Hypothalamus (tissue), 51 donors: ENCODE measurements at regions not wholly inside any gene's neighbourhood (a gene's known extent, or its start where the extent isn't known, plus 50 kb on each side); places are given as distances from the start of the nearest gene placed in this dataset.
"Not testable (repeated sequence)": the region's sequence is repeated elsewhere in the genome, so short reads cannot be mapped to it uniquely, and the experiment has no call there.

Experiments used
- DNase-seq, 51 donors: peaks; one replicate each; lab custom pipeline; 2025; lab: John Stamatoyannopoulos, UW

GRCh38 chr7:85392326-85392725 lies 205.5 kb upstream of the SEMA3D start:
- no peak for DNase-seq

GRCh38 chr7:85386460-85386859 lies 199.6 kb upstream of the SEMA3D start:
- no peak for DNase-seq

DNA sequence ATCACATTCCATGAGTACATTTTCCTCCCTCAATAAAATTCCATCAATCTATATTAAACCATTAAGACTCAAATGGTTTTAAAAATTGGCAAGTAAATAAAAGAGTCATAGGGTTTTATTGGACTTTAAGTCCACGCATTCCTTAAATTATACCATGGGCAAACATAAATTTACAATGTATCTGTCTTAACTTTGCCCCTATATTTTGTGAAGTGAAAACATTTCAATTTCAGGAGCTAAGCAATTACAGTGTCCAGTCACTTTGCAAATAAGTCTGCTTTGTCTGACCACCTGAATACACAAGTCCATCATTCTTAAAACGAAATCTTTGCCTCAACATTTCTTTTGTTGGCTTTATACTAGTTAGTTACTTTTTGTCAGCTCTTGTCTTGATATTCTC lies 197.5 kb upstream of the SEMA3D start:
- DNase-seq = no peak

DNA sequence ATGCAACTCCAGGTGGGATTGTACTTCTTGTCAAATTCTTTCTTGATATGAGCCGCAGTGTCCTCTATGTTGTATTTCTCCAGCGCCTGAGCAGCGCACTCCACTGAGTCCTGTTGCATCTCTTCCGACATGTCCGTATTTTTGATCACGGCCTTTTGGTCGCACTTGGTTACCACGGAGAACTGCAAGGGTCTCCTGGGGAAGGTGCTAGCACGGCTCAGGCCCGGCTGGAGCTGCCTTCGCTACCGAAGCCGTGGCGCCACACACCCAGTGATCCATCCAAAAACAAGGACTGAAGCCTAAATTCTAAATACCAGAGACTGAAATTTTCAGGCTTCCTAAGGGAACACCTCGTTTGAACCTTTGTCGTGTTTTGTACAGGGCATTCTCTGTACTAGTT lies 194.4 kb upstream of the SEMA3D start:
- no peak for DNase-seq

DNA sequence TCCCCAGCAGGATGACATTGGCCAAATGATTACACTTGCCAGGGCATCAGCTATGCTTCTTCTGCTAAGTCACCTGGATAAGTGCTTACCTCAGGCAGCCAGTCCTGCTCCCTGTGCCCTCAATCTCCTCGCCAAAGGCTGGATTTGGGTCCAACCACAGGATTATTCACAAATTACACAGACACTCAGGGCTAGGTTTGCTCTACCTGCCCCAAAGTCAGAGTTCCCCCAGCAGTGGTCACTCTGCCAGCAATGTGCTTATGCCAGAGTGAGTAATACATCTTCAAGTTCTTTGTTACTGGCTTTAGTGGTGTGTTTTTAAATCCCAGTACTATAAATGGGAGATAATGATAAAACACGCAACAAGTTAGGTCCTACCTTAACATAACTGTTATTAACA lies 189.7 kb upstream of the SEMA3D start:
- DNase-seq = no peak

DNA sequence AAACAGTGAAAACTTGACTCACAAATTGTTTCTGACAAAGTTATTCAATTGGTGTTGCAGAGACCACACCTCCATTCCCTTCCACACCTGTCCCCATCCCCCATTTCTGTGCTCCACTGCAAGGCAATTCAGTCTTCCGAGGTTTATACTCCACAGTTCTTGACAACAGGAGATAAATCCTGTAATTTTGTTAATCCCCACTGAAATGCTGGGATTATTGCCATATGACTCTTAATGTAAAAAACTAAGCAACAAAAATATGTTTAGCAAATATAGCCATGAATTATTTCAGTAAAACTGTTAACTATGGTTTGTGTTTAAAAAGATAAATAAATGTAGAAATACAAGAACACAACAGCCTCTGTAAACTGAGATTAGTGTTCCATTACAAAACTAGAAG lies 170.1 kb upstream of the SEMA3D start:
- DNase-seq = no peak

GRCh38 chr7:85343484-85343883 lies 156.6 kb upstream of the SEMA3D start:
- no peak for DNase-seq

- no peak for DNase-seq
Observed at GRCh38 chr7:85342781-85343180, 155.9 kb upstream of the SEMA3D start.

DNA sequence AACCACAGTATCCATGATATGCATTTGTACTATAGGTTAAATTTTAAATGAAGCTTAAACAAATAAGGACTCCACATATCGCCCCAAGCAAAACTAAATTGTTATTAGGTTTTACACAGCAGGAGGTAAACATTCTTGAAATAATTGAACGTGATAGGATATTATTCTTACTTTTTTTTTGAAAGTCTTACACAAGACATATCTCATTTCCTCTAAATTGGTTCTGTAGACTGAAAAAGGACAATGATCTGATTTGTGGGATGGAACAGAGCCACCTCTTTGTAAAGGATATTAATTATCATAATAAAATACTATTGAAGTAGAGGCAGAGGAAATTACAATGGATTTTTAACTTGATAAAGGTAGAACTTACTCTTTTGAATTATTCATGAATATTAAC lies 155.1 kb upstream of the SEMA3D start:
- no peak for DNase-seq

DNA sequence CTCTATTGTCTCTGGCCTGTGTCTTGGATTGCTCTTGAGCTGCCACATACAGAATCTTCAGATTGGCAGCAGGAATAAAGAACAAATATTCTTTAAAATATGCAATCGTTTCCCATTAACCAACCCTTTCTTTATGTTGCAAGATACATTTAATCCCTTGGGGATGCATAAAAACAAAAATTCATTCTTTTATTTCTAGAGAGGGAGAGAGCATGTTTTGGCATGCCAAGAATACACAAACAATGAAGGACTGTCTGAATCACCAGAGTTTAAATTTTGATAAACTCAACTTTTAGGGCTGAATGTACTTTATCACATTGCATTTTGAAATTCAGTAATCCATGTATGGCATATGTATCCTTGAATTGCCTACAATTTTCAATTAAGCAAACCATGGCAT lies 154.3 kb upstream of the SEMA3D start:
- no peak for DNase-seq

DNA sequence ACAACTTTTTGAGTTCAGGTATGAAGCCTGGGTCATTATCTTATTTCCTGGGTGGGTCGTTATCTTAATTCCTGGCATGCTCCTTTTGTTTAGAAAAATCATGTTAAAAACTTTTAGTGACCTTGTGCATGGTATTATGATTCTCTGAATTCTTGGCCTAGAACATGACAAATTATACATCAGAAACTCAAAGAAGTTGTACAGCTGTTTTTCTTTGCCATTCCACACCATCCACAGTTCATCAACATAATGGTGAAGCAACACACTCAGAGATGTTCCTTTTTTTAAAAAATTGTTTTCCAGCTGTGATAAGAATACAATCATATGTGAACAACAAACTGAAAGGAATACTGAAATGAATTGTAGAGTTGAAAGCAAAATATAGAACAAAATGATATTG lies 149.2 kb upstream of the SEMA3D start:
- no peak for DNase-seq

- DNase-seq = not testable (repeated sequence)
Observed at GRCh38 chr7:85335113-85335512, 148.3 kb upstream of the SEMA3D start.

DNA sequence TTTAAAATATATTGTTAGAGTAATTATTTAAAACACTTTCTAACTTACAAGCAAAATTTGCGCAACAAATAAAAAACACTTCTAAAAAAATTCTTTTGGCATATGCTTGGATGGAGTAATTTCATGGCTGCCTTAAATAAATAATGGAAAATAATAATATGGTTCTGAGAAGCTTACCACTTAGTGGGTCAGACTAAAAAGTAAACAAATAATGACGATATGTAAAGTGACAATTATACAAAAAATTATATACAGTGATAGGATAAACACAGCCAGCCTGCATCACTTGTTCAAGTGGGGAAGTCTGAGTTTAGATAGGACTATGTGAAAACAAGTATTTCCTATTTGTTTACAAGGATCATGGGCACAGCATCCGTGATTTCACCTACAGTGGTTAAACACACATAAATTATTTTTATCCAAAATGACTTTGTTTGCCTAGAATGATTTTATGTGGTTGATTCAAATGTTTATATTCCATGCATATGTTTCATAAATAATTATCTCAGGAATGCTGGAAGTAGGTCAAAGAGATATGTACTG lies 141.7 kb upstream of the SEMA3D start:
- no peak for DNase-seq

GRCh38 chr7:85324145-85324799 lies 137.4 kb upstream of the SEMA3D start:
- no peak for DNase-seq

- no peak for DNase-seq
Observed at GRCh38 chr7:85322252-85322651, 135.4 kb upstream of the SEMA3D start.

- no peak for DNase-seq
Observed at GRCh38 chr7:85320699-85321476, 134.0 kb upstream of the SEMA3D start.

DNA sequence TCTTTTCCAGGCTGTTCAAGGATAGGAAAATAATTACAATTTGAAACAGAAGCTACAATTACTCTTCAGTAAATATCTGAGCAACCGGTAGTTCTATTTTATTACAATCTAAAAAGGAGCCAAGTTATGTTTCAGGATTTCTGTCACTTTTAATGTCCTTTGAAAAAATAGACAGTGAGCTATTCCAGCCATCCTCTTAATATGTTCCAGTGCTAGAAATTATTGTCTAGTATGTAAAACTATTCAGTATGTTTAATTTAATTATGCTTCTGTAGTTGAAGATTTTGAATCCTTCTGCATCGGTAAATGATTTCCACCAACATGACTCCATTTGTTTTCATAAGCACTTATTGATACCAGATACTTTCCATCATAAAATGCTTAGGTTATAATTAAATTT lies 129.6 kb upstream of the SEMA3D start:
- no peak for DNase-seq

GRCh38 chr7:85310301-85310700 lies 123.4 kb upstream of the SEMA3D start:
- no peak for DNase-seq

GRCh38 chr7:85306115-85306514 lies 119.3 kb upstream of the SEMA3D start:
- no peak for DNase-seq

DNA sequence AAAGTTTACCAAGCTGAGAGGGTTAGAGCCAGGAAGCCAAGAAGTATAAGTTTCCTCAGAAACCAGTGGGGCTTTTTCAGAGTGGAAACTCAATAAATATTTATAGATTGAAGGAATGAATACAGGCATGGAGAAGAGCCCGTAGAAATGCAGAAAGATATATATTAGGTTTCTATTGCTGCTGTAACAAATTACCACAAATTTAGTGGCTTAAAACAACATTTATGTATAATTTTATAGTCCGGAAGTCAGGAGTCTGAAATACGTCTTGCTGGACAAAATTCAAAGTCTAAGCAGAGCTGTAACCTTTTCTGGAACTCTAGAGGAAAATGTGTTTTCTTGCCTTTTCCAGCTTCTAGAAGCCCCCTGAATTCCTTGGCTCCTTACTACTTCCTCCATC lies 107.3 kb upstream of the SEMA3D start:
- DNase-seq = no peak

DNA sequence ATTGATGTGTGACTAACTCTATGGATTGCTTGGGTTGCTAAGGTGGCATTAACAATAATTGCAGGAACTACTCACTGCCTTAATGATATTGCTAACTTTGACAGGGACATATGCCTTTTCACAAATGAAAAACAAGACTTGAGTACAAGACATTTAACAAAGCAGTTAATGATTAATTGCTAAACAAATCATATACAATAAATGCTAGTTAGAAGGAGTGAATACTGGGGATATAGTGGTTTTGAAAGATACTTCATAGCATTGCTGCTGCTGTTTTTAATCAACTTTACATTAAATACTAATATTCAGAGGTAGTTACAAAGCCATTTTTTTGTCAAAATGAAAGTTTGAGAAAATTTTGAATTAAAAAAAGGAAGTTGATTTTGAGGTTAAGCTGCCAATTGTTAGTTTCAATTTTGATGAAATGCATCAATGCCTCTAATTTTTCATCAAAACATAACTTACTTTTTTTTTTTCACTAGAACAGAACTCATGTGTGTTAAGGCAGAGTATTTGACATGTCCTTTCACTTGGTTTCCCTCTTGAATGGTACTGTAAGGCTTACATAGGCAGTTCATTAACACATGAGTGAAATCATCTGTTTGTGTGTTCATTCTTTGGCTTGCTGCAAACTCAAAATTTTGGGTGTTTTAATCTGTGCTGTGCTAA lies 106.2 kb upstream of the SEMA3D start:
- DNase-seq = no peak

DNA sequence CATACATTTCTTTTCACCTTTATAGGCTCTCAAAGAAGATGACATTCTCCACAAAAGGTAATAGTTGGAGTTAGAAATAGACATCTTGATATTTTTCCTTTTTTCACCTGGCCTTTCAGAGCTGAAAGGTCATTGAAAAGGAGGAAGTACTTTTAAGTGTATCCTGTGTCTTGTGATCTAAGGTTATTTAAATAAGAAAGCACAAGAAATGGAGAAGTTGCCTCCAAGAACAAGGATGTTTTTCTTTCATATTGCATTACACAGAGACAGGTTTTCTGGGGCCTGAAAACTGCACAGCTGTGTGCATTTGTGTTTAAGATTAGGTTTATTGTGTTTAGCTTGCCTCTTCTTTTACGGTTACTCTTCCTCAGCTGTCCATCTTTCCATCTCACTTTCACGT lies 103.4 kb upstream of the SEMA3D start:
- DNase-seq = no peak
